Adrenal gland (tissue), 9 donors: ENCODE measurements at regions not wholly inside any gene's neighbourhood (a gene's known extent, or its start where the extent isn't known, plus 50 kb on each side); places are given as distances from the start of the nearest gene placed in this dataset.

Experiments
- DNase-seq, 7 donors: peaks; one replicate each; pipeline ENCODE4 v3.0.0-alpha.2; 2019 to 2020
- H3K27ac ChIP-seq, 5 donors: fragments of 200-600 bp; sonication (generic) in 4 of 5; 1 replicate in 3 of 5; 2 replicates in 2 of 5; pipeline versions ENCODE4 v1.5.1 to v1.8.0; 2016 to 2020; ENCODE audit warnings: mild to moderate bottlenecking in 1 of 5
- H3K27me3 ChIP-seq: fragments of 200-600 bp; 2 replicates; pipeline ENCODE4 v1.8.0; 2021
- H3K36me3 ChIP-seq, 2 donors: fragments of 200-600 bp; replicated peaks in 1 of 2; 1 replicate in 1 of 2; 2 replicates in 1 of 2; pipeline versions ENCODE4 v1.5.1 to v1.8.0; 2018 to 2022
- H3K4me1 ChIP-seq, 2 donors: fragments of 200-600 bp; replicated peaks in 1 of 2; 1 replicate in 1 of 2; 2 replicates in 1 of 2; pipeline versions ENCODE4 v1.5.1 to v1.8.0; 2018 to 2021
- H3K4me3 ChIP-seq, 4 donors: fragments of 200-600 bp; sonication (generic) in 3 of 4; one replicate each; pipeline ENCODE4 v1.5.1; 2016 to 2018
- H3K9me3 ChIP-seq, 3 donors: fragments of 200-600 bp; sonication (generic) in 1 of 3; replicated peaks in 1 of 3; 1 replicate in 2 of 3; 2 replicates in 1 of 3; pipeline versions ENCODE4 v1.5.1 to v1.8.0; 2016 to 2021
- POLR2A ChIP-seq, 2 donors: fragments of 450-650 bp; IDR thresholded peaks; one replicate each; pipeline ENCODE4 v1.6.1; 2017; ENCODE audit warnings: antibody characterized with exemption in 2 of 2, mild to moderate bottlenecking in 2 of 2, moderate library complexity in 1 of 2
- WGBS, 4 donors: extraction: QIAGEN DNeasy Blood & Tissue Kit in 2 of 4; methylation state at CpG; one replicate each; pipeline versions ENCODE4 v1.1.5 to v1.1.7; 2013 to 2017; 5-methylcytosine and 5-hydroxymethylcytosine counted together
- intact Hi-C, 2 donors: fragments of 100-400 bp; cut with DNase I; formaldehyde crosslinking; loops; one replicate each; pipeline versions ENCODE4 v1.14.1 to v1.15.0; 2022 to 2023
- TF ChIP-seq, protein P1 (sequence below), 6 experiments: fragments of 450-650 bp in 4 of 6; fragments of 200-600 bp in 2 of 6; sonication (generic) in 1 of 6; IDR thresholded peaks; 1 replicate in 5 of 6; 2 replicates in 1 of 6; pipeline versions ENCODE4 v1.5.1 to v1.8.0; 2016 to 2021; ENCODE audit warnings: antibody characterized with exemption in 6 of 6, mild to moderate bottlenecking in 2 of 6, moderate library complexity in 1 of 6
- donor health status: healthy with polysubstance abuse.
- donor health status: Bipolar disorder and iron deficiency.
- donor health status: DM: yes; HTN: yes; CAD: no.
- donor health status: DM: no; HTN: no; CAD: no.
- donor health status: DM: no; HTN: no; CAD: no.

DNA sequence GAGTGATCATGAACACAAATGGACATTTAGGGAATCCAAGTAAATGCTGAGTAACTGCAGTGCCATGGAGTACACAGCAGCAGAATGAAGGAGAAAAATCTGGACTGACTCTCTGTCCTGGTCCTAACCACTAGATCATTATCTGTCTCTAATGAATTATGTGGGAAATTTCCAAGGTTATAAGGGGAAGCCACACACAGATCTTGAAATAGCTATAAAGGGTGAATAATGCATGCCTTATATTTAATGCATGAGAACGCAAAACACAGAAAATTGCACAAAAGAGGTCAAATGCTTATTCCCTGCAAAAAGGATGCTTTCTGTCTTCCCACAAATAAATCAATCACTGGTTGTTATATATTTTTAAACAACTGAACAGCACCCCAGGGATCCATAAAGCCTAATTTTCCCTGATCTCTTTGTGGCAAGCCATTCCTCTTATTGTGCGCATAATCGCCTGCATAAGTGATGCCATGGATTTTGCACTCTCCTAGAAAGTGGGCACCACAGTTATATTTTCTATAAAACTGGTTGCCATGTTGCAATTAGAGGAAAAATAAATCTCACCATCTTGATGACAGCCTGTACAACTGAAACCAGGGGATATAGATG, 201.8 kb downstream of the XPNPEP1 start:
- no peak overlapping the region for H3K4me3 ChIP-seq
- H3K9me3 ChIP-seq, result no peaks in the 10 kb centered on the region
- intact Hi-C loops, result no loop called here
- no peaks in the 10 kb centered on the region for H3K36me3 ChIP-seq
- TF ChIP-seq, protein P1, sequence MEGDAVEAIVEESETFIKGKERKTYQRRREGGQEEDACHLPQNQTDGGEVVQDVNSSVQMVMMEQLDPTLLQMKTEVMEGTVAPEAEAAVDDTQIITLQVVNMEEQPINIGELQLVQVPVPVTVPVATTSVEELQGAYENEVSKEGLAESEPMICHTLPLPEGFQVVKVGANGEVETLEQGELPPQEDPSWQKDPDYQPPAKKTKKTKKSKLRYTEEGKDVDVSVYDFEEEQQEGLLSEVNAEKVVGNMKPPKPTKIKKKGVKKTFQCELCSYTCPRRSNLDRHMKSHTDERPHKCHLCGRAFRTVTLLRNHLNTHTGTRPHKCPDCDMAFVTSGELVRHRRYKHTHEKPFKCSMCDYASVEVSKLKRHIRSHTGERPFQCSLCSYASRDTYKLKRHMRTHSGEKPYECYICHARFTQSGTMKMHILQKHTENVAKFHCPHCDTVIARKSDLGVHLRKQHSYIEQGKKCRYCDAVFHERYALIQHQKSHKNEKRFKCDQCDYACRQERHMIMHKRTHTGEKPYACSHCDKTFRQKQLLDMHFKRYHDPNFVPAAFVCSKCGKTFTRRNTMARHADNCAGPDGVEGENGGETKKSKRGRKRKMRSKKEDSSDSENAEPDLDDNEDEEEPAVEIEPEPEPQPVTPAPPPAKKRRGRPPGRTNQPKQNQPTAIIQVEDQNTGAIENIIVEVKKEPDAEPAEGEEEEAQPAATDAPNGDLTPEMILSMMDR (IDR thresholded peaks at IDR 0.05), result no peak
- no peak for TF ChIP-seq POLR2A (IDR thresholded peaks at IDR 0.05)
- WGBS, 4 donors, result 65 to 79% (median 75%) methylated on average over 3 of the region's 3 CpGs
- DNase-seq, result no peak
- no peaks in the 10 kb centered on the region for H3K27me3 ChIP-seq
- no peak overlapping the region for H3K27ac ChIP-seq
- H3K4me1 ChIP-seq, result no peaks in the 10 kb centered on the region

DNA sequence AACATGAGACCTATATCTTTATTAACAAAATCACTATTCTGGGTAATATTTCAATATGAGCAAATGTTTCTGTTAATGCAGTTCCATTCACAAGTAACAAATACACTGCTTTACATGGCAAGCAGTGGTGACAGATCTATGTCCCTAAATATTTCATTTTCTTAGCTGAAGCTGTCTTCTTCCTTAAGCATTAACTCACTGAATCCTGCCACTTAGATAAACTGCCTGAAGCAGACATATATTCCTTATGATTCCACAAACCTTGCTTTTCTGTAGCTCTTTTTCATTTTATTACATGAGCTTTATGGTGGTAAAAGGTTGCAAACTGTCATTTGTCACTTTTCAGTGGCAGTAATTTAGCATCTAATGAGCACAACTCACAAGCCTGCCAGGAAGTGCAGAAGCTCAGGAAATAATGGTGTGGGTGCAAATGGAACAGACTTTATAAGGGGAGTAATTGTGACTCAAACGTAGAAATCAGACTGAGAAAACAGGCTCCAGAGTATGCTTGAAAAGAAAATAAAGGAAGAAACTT, 217.2 kb downstream of the XPNPEP1 start:
- 16 to 40% (median 32%) methylated on average over 1 of the region's 1 CpG for WGBS, 4 donors
- no peak for DNase-seq
- Histone ChIP-seq H3K27ac (no peak overlapping the region), H3K4me3 (no peak overlapping the region), H3K9me3 (no peaks in the 10 kb centered on the region), H3K36me3 (no peaks in the 10 kb centered on the region), H3K4me1 (no peaks in the 10 kb centered on the region), H3K27me3 (no peaks in the 10 kb centered on the region)
- TF ChIP-seq POLR2A (IDR thresholded peaks at IDR 0.05), result no peak
- TF ChIP-seq, protein P1 (IDR thresholded peaks at IDR 0.05), result no peak
- intact Hi-C loops, result no loop called here

GRCh38 chr10:109701633-109702215, 221.6 kb downstream of the XPNPEP1 start:
- Histone ChIP-seq H3K4me1 (no peaks in the 10 kb centered on the region), H3K27ac (no peak overlapping the region), H3K9me3 (no peaks in the 10 kb centered on the region), H3K36me3 (no peaks in the 10 kb centered on the region), H3K4me3 (no peak overlapping the region), H3K27me3 (no peaks in the 10 kb centered on the region)
- no peak for DNase-seq
- intact Hi-C loops, result no loop called here
- 45 to 57% (median 50%) methylated on average over 5 of the region's 5 CpGs for WGBS, 4 donors
- no peak for TF ChIP-seq POLR2A (IDR thresholded peaks at IDR 0.05)
- TF ChIP-seq, protein P1 (IDR thresholded peaks at IDR 0.05), result no peak

DNA sequence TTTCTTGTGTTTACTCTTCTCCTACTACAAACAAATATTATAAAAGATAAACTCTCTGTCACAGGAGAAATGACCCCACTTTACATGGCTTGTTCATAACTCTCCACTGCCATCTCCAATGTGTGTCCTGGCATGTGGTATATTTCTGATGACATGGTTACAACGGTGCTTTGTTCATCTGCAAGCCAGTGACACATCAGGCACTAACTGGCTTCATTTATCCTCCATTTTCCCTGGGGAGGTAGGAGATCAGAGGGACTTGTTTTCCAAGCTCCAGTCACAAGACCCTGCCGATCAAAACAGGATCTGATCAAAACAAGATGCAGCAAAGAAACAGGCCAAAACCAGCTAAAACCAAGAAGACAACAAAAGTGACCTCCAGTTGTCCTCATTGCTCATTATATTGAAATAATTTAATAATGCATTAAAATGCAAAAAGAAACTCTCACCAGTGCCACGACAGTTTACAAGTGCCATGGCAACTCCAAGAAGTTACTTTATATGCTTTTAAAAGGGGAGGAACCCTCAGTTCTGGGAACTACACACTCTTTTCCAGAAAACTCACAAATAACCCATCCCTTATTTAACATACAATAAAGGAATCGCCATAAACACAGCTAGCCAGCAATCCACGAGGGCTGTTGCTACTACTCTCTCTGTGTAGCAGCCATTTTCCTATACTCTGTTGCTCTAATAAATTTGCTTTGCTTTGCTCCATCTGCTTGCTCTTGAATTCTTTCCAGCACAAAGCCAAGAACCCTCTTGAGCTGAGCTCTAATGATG, 224.2 kb downstream of the XPNPEP1 start:
- H3K27ac ChIP-seq, result no peak overlapping the region
- H3K27me3 ChIP-seq, result no peaks in the 10 kb centered on the region
- no peaks in the 10 kb centered on the region for H3K4me1 ChIP-seq
- intact Hi-C loops, result no loop called here
- TF ChIP-seq, protein P1 (IDR thresholded peaks at IDR 0.05), result no peak
- no peak for TF ChIP-seq POLR2A (IDR thresholded peaks at IDR 0.05)
- H3K9me3 ChIP-seq, result no peaks in the 10 kb centered on the region
- no peak overlapping the region for H3K4me3 ChIP-seq
- WGBS, 4 donors, result 54 to 64% (median 61%) methylated on average over 5 of the region's 5 CpGs
- H3K36me3 ChIP-seq, result no peaks in the 10 kb centered on the region
- DNase-seq, result no peak
